Mesendoderm (in vitro differentiated cells): ENCODE measurements at regions not wholly inside any gene's neighbourhood (a gene's known extent, or its start where the extent isn't known, plus 50 kb on each side); places are given as distances from the start of the nearest gene placed in this dataset.

ENCODE experiments used
- DNase-seq: peaks from one replicate; pipeline ENCODE4 v3.0.0; 2013
- H2AK5ac ChIP-seq: 2 replicates; pipeline ENCODE4 v1.6.1; 2013; ENCODE audit warnings: low read length, inconsistent platforms
- H2BK120ac ChIP-seq: 2 replicates; pipeline ENCODE4 v1.6.1; 2013; ENCODE audit warnings: low read depth, mild to moderate bottlenecking, low read length, moderate library complexity, mixed read lengths
- H2BK15ac ChIP-seq: replicated peaks from 2 replicates; pipeline ENCODE4 v1.6.1; 2013; ENCODE audit warnings: low read depth, mild to moderate bottlenecking, moderate library complexity
- H2BK5ac ChIP-seq: 2 replicates; pipeline ENCODE4 v1.6.1; 2013; ENCODE audit warnings: low read length, inconsistent platforms
- H3K18ac ChIP-seq: 2 replicates; pipeline ENCODE4 v1.6.1; 2013; ENCODE audit warnings: mild to moderate bottlenecking, low read length, mixed read lengths
- H3K23ac ChIP-seq: one replicate; pipeline ENCODE4 v1.6.1; 2013; ENCODE audit warnings: low read length
- H3K27ac ChIP-seq: 2 replicates; pipeline ENCODE4 v1.5.1; 2013; ENCODE audit warnings: low read depth, mild to moderate bottlenecking, inconsistent platforms, low read length, moderate library complexity
- H3K27me3 ChIP-seq: 2 replicates; pipeline ENCODE4 v1.6.1; 2013; ENCODE audit warnings: low read length, control low read depth, mild to moderate bottlenecking, inconsistent platforms; ENCODE audit not compliant: insufficient read depth, poor library complexity
- H3K36me3 ChIP-seq: 2 replicates; pipeline ENCODE4 v1.6.1; 2013; ENCODE audit warnings: low read length, inconsistent platforms; ENCODE audit not compliant: control insufficient read depth, insufficient read depth
- H3K4ac ChIP-seq: one replicate; pipeline ENCODE4 v1.6.1; 2013; ENCODE audit warnings: low read depth, mild to moderate bottlenecking, low read length, moderate library complexity
- H3K4me1 ChIP-seq: 2 replicates; pipeline ENCODE4 v1.6.1; 2013; ENCODE audit warnings: low read depth, low read length, inconsistent platforms; ENCODE audit not compliant: control insufficient read depth
- H3K4me2 ChIP-seq: 2 replicates; pipeline ENCODE4 v1.6.1; 2013; ENCODE audit warnings: low read length
- H3K4me3 ChIP-seq: 2 replicates; pipeline ENCODE4 v1.5.1; 2013; ENCODE audit warnings: mild to moderate bottlenecking, low read length
- H3K56ac ChIP-seq: one replicate; pipeline ENCODE4 v1.6.1; 2013; ENCODE audit warnings: low read length
- H3K79me1 ChIP-seq: 2 replicates; pipeline ENCODE4 v1.6.1; 2013; ENCODE audit warnings: low read length, inconsistent platforms
- H3K79me2 ChIP-seq: 2 replicates; pipeline ENCODE4 v1.6.1; 2013; ENCODE audit warnings: mild to moderate bottlenecking, low read length; ENCODE audit not compliant: control insufficient read depth, insufficient read depth
- H3K9ac ChIP-seq: 2 replicates; pipeline ENCODE4 v1.6.1; 2013; ENCODE audit warnings: low read length, inconsistent platforms
- H4K5ac ChIP-seq: one replicate; pipeline ENCODE4 v1.6.1; 2013; ENCODE audit warnings: low read length
- H4K8ac ChIP-seq: one replicate; pipeline ENCODE4 v1.6.1; 2013; ENCODE audit warnings: low read depth, mild to moderate bottlenecking, control low read depth, low read length, moderate library complexity
- WGBS: extraction: QIAGEN DNeasy Blood & Tissue Kit; methylation state at CpG from one replicate; pipeline ENCODE4 v1.1.7; 2013; ENCODE audit warnings: low lambda C conversion rate, missing lambda C conversion rate; ENCODE audit not compliant: insufficient coverage; ENCODE audit errors: extremely low coverage; 5-methylcytosine and 5-hydroxymethylcytosine counted together

- Histone ChIP-seq H3K56ac (no peak overlapping the region), H2BK5ac (no peak overlapping the region), H2BK15ac (no peak overlapping the region), H3K4me3 (no peak overlapping the region), H2AK5ac (no peak overlapping the region), H4K8ac (no peak overlapping the region), H3K27ac (no peak overlapping the region), H2BK120ac (no peak overlapping the region), H3K18ac (no peak overlapping the region), H3K4ac (no peak overlapping the region), H3K4me1 (no peaks in the 10 kb centered on the region), H3K23ac (no peak overlapping the region), H3K79me1 (no peaks in the 10 kb centered on the region), H3K27me3 (no peaks in the 10 kb centered on the region), H3K4me2 (no peak overlapping the region), H4K5ac (no peak overlapping the region), H3K36me3 (no peaks in the 10 kb centered on the region), H3K9ac (no peak overlapping the region), H3K79me2 (no peaks in the 10 kb centered on the region)
- no CpG with 5 or more reads among the region's 2 CpGs for WGBS
- peak; percentile 58 for DNase-seq
Observed at GRCh38 chr14:56945291-56945690, 135.0 kb upstream of the OTX2 start.

- no peaks in the 10 kb centered on the region for H3K27me3 ChIP-seq
- WGBS, result no CpG with 5 or more reads among the region's 2 CpGs
- H2BK5ac ChIP-seq, result no peak overlapping the region
- H3K27ac ChIP-seq, result no peak overlapping the region
- no peak overlapping the region for H4K8ac ChIP-seq
- no peak overlapping the region for H3K9ac ChIP-seq
- H3K4me1 ChIP-seq, result no peaks in the 10 kb centered on the region
- no peak overlapping the region for H3K4me2 ChIP-seq
- H3K4ac ChIP-seq, result no peak overlapping the region
- H3K4me3 ChIP-seq, result no peak overlapping the region
- H4K5ac ChIP-seq, result no peak overlapping the region
- DNase-seq, result no peak
- no peak overlapping the region for H3K56ac ChIP-seq
- no peak overlapping the region for H2BK120ac ChIP-seq
- H2BK15ac ChIP-seq, result no peak overlapping the region
- no peak overlapping the region for H3K23ac ChIP-seq
- H3K79me1 ChIP-seq, result no peaks in the 10 kb centered on the region
- H3K36me3 ChIP-seq, result no peaks in the 10 kb centered on the region
- no peak overlapping the region for H2AK5ac ChIP-seq
- H3K18ac ChIP-seq, result no peak overlapping the region
- no peaks in the 10 kb centered on the region for H3K79me2 ChIP-seq
Observed at GRCh38 chr14:56944397-56944796, 134.1 kb upstream of the OTX2 start.

GRCh38 chr14:56933446-56933845, 123.2 kb upstream of the OTX2 start:
- Histone ChIP-seq H2BK15ac (no peak overlapping the region), H3K27me3 (no peaks in the 10 kb centered on the region), H3K79me2 (no peaks in the 10 kb centered on the region), H2AK5ac (no peak overlapping the region), H4K5ac (no peak overlapping the region), H3K23ac (no peak overlapping the region), H3K79me1 (no peaks in the 10 kb centered on the region), H3K4me2 (no peak overlapping the region), H2BK120ac (no peak overlapping the region), H3K4me3 (no peak overlapping the region), H2BK5ac (no peak overlapping the region), H3K18ac (no peak overlapping the region), H3K4me1 (no peaks in the 10 kb centered on the region), H3K56ac (no peak overlapping the region), H3K36me3 (no peaks in the 10 kb centered on the region), H3K9ac (no peak overlapping the region), H3K27ac (no peak overlapping the region), H4K8ac (no peak overlapping the region), H3K4ac (no peak overlapping the region)
- no peak for DNase-seq

- Histone ChIP-seq H3K56ac (no peak overlapping the region), H4K5ac (no peak overlapping the region), H2BK5ac (no peak overlapping the region), H3K27ac (no peak overlapping the region), H2AK5ac (no peak overlapping the region), H3K4me1 (peaks cover 2% of the 10 kb centered on the region), H3K23ac (no peak overlapping the region), H3K4me2 (no peak overlapping the region), H2BK15ac (no peak overlapping the region), H4K8ac (no peak overlapping the region), H3K18ac (no peak overlapping the region), H2BK120ac (no peak overlapping the region), H3K9ac (no peak overlapping the region), H3K79me1 (no peaks in the 10 kb centered on the region), H3K4me3 (no peak overlapping the region), H3K4ac (no peak overlapping the region), H3K27me3 (no peaks in the 10 kb centered on the region), H3K79me2 (no peaks in the 10 kb centered on the region), H3K36me3 (no peaks in the 10 kb centered on the region)
- no CpG with 5 or more reads among the region's 3 CpGs for WGBS
- DNase-seq, result no peak
Observed at GRCh38 chr14:56918849-56919574, 108.7 kb upstream of the OTX2 start.

- Histone ChIP-seq H3K36me3 (no peaks in the 10 kb centered on the region), H3K27ac (no peak overlapping the region), H2BK5ac (no peak overlapping the region), H3K79me1 (no peaks in the 10 kb centered on the region), H4K8ac (no peak overlapping the region), H2BK15ac (no peak overlapping the region), H3K4me1 (peaks cover 13% of the 10 kb centered on the region), H4K5ac (no peak overlapping the region), H3K4me2 (no peak overlapping the region), H2AK5ac (no peak overlapping the region), H3K9ac (no peak overlapping the region), H3K4ac (no peak overlapping the region), H3K56ac (no peak overlapping the region), H2BK120ac (no peak overlapping the region), H3K18ac (no peak overlapping the region), H3K27me3 (no peaks in the 10 kb centered on the region), H3K79me2 (no peaks in the 10 kb centered on the region), H3K23ac (no peak overlapping the region), H3K4me3 (no peak overlapping the region)
- WGBS, result no CpG with 5 or more reads among the region's 5 CpGs
- DNase-seq, result peak; percentile 72
Observed at GRCh38 chr14:56905282-56905681, 95.0 kb upstream of the OTX2 start.

- Histone ChIP-seq H3K79me2 (no peaks in the 10 kb centered on the region), H3K4me2 (no peak overlapping the region), H2BK5ac (no peak overlapping the region), H3K4me1 (peaks cover 17% of the 10 kb centered on the region), H3K36me3 (no peaks in the 10 kb centered on the region), H3K56ac (no peak overlapping the region), H3K9ac (no peak overlapping the region), H3K23ac (no peak overlapping the region), H3K79me1 (no peaks in the 10 kb centered on the region), H3K4ac (no peak overlapping the region), H3K27me3 (no peaks in the 10 kb centered on the region), H2BK15ac (no peak overlapping the region), H2BK120ac (peak overlapping the region; percentile 10), H4K5ac (no peak overlapping the region), H4K8ac (no peak overlapping the region), H2AK5ac (no peak overlapping the region), H3K27ac (no peak overlapping the region), H3K18ac (no peak overlapping the region), H3K4me3 (no peak overlapping the region)
- DNase-seq, result no peak
- WGBS, result no CpG with 5 or more reads among the region's 6 CpGs
Observed at GRCh38 chr14:56903304-56903969, 93.2 kb upstream of the OTX2 start.
